GM19324 (cell line): ENCODE measurements at regions not wholly inside any gene's neighbourhood (a gene's known extent, or its start where the extent isn't known, plus 50 kb on each side); places are given as distances from the start of the nearest gene placed in this dataset.
"Not testable (repeated sequence)": the region's sequence is repeated elsewhere in the genome, so short reads cannot be mapped to it uniquely, and the experiment has no call there.

ENCODE experiments used
- ATAC-seq: cut with Tn5 transposase; IDR thresholded peaks from one replicate; pipeline ENCODE4 v1.9.1; 2021; ENCODE audit warnings: mild to moderate bottlenecking, moderate library complexity; ENCODE audit not compliant: unreplicated experiment, low FRiP score

- no peak for ATAC-seq
These were observed 52.3 kb upstream of the COL5A2 start for GRCh38 chr2:189231719-189232323.

GRCh38 chr2:189232759-189233406, 53.3 kb upstream of the COL5A2 start:
- no peak for ATAC-seq

GRCh38 chr2:189233527-189233926, 54.0 kb upstream of the COL5A2 start:
- ATAC-seq, result no peak

- no peak for ATAC-seq
These were observed 55.4 kb upstream of the COL5A2 start for GRCh38 chr2:189234991-189235390.

- ATAC-seq, result no peak
These were observed 56.5 kb upstream of the COL5A2 start for GRCh38 chr2:189236066-189236465.

GRCh38 chr2:189238903-189239302, 59.3 kb upstream of the COL5A2 start:
- no peak for ATAC-seq

- not testable (repeated sequence) for ATAC-seq
These were observed 64.3 kb upstream of the COL5A2 start for GRCh38 chr2:189243843-189244242.

GRCh38 chr2:189247276-189247675, 67.7 kb upstream of the COL5A2 start:
- ATAC-seq, result no peak

- ATAC-seq, result no peak
These were observed 68.6 kb upstream of the COL5A2 start for GRCh38 chr2:189248141-189248540.

GRCh38 chr2:189249171-189249570, 69.6 kb upstream of the COL5A2 start:
- no peak for ATAC-seq

GRCh38 chr2:189249901-189250300, 70.3 kb upstream of the COL5A2 start:
- ATAC-seq, result no peak

GRCh38 chr2:189252991-189253675, 73.6 kb upstream of the COL5A2 start:
- no peak for ATAC-seq

GRCh38 chr2:189253836-189254235, 74.3 kb upstream of the COL5A2 start:
- no peak for ATAC-seq

GRCh38 chr2:189254268-189254883, 74.8 kb upstream of the COL5A2 start:
- ATAC-seq, result no peak

GRCh38 chr2:189255711-189256110, 76.2 kb upstream of the COL5A2 start:
- ATAC-seq, result no peak

- ATAC-seq, result no peak
These were observed 79.2 kb upstream of the COL5A2 start for GRCh38 chr2:189258616-189259365.

- no peak for ATAC-seq
These were observed 80.8 kb upstream of the COL5A2 start for GRCh38 chr2:189260361-189260814.

- no peak for ATAC-seq
These were observed 81.9 kb upstream of the COL5A2 start for GRCh38 chr2:189261431-189261841.

- ATAC-seq, result no peak
These were observed 82.4 kb upstream of the COL5A2 start for GRCh38 chr2:189261916-189262315.

GRCh38 chr2:189265696-189266320, 86.2 kb upstream of the COL5A2 start:
- no peak for ATAC-seq
